GM04503 (cell line): ENCODE measurements at regions not wholly inside any gene's neighbourhood (a gene's known extent, or its start where the extent isn't known, plus 50 kb on each side); places are given as distances from the start of the nearest gene placed in this dataset.

Experiments
- DNase-seq: peaks from one replicate; pipeline ENCODE4 v3.0.0-alpha.2; 2012; ENCODE audit warnings: low read depth

GRCh38 chr2:228329282-228329681, 147.8 kb upstream of the SPHKAP start:
- no peak for DNase-seq

DNA sequence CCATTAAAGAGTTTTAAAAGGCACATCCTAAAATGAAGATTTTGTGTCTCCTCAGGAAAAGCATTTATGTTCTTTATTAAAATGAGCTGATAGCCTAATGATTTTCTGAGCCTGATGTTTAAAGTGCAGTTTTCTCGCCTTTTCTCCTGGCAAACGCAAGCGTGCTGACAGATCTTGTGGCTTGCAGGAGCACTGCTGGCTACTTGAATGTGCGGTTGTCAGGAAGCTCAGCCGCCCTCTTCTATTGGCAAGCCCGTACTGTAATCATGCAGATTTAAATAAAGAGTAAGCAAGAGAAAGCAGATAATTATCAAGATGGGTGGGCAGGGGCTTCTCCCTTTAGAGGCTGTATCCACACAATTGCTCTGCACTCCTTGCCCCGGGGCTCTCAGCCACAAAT, 139.5 kb upstream of the SPHKAP start:
- DNase-seq = no peak

DNA sequence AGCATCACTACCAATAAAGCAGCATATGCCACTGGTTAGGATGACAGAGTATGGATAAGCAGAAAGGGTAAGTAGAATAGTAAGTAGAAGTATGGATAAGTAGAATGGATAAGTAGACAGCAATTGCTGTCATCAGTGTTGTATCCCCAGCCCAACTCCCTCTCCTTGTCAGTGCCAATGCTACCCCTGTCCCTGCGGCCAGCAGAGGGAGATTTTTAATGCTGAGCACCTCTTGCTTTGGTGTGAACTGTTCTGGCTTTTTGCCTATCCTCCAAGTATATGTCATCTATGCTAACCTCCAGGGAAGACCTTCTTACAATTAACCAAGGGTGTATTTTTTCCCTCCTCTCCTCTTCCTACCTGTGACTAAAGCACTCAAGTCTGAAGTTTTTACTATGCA, 136.7 kb upstream of the SPHKAP start:
- no peak for DNase-seq

DNA sequence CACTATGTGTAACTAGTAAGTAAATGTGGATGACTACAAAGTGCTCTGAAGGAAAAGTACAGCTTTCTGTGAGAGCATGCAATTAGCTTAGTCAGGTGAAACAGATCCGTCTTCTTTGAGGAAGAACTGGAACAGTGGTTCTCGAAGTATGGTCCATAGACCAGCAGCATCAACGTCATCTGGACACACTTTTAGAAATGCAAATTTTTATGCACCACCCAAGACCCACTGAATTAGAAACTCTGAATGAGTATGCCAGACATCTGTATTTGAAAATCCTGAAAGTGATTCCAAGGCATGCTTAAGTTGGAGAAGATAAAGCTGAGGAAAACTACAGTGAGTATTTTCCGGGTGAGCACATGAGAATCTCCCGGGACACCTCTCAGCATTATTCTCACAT, 130.7 kb upstream of the SPHKAP start:
- no peak for DNase-seq

GRCh38 chr2:228303960-228304359, 122.5 kb upstream of the SPHKAP start:
- DNase-seq = no peak

DNA sequence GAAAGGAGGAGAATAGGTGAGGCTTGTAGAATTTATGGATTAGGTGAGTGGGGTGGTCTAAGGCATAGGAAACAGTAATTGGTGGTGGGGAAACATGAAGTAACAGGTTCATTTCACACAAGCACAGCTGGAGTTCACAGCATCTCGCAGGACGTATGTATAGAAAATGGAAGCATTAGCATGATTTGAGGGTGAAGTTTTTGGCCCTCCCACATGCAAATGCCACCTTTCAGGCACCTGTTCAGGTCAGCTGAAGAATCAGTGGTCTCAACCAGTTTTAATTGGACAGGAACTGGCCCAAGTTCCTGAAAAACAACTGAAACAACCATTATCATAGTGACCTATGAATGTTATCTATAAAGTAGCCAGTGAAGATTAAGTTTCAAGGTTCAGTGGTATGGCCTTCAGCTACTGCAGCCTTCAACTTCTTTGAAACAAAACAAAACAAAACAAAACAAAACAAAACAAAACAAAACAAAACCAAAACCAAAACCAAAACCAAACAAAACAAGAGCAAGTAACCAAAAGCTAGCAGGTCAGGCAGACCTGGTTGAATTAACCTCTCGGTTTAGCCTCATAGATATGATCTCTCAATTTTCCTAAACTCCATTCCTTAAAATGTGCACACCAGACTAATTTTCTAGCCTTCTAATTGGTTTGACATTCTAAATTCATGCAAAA, 102.1 kb upstream of the SPHKAP start:
- no peak for DNase-seq

- DNase-seq = no peak
Observed at GRCh38 chr2:228282376-228282775, 100.9 kb upstream of the SPHKAP start.

- no peak for DNase-seq
Observed at GRCh38 chr2:228273159-228273558, 91.7 kb upstream of the SPHKAP start.

- DNase-seq = no peak
Observed at GRCh38 chr2:228269351-228269750, 87.9 kb upstream of the SPHKAP start.

DNA sequence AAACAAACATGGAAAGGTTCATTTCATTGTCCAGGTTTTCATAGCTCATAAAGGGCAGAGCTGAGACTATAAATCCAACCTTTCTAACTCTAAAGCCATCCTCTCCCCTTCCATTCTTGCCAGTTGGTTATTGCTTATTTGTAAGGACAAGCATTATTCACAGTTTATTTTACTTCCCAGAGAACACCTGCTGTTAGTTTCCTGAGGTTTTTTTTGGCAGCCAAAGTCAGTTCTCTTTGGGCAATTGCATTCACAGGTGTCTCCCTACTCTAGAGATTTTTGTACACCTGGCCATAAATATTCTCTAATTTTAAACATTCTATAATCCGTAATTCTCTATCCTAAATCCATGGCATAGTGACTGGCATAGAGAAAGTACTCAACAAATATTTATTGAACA, 87.3 kb upstream of the SPHKAP start:
- DNase-seq = no peak

DNA sequence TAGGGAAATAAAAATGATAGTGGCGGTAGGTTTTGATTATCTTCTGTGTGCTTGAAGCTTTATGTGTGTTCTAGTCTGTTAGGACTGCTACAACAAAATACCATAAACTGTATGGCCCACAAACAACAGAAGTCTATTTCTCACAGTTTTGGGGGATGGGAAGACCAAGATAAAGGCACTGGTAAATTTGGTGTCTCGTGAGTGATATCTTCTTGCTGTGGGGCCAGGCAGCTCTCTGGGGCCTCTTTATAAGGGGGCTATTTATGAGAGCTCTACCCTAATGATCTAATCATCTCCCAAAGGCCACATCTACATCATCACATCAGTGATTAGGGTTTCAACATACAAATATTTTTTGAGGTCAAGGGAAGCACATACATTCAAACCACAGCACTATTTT, 86.8 kb upstream of the SPHKAP start:
- DNase-seq = no peak

DNA sequence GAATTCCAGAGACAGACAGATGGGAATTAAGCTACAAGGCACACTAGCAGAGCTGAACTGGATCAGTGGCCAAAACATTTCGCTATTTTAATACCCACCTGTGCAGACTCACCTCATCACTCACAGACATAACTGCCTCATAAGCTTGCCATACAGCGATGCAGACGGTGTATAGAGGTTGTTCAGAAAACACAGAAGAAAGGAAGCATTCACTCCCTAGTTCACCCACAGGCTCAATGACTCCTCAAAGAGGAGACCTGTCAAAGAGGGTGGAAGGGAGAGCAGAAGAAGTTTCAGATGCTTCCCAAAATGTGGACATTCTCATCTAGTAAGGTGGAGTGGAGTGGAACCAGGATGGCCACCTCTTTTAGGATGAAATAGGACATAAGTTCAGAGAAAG, 81.7 kb upstream of the SPHKAP start:
- no peak for DNase-seq

DNA sequence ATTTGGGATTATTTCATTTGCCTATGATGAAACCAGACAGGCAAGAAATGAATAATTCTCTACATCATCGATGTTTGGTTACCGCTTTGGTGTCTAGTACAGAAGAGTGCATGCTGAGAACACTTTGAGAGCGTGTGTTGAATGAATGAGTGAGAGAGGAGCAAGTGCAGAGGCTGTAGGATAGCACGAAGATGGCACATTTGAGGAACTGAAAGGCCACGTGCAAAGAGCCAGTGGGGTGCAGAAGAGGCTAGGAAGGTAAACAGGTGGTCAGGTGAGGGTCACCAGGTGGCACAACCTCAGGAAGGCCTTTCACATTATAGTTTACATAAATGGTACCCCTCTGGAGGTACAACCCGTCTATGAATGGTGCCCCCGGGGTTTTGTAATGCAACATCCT, 80.1 kb upstream of the SPHKAP start:
- DNase-seq = no peak

- no peak for DNase-seq
Observed at GRCh38 chr2:228257379-228257778, 75.9 kb upstream of the SPHKAP start.

DNA sequence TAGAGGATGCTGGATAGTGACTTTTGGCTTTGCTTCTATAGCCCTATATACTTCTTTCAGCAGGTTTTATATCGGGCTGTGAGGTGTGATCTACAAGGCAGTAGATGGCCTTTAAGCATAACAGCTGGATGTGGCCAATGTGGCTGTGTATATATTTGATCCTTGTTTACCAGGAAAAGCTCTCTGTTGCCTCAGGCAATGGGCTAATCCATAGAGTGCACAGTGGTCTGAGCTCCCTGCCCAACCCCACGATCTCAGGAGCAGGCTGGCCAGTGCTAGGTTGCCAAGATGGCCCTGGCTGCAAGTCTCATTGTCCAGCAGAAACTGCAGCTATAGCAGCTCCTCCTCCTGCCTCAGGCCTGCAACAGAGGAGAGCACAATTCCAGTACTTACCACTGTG, 72.3 kb upstream of the SPHKAP start:
- no peak for DNase-seq

DNA sequence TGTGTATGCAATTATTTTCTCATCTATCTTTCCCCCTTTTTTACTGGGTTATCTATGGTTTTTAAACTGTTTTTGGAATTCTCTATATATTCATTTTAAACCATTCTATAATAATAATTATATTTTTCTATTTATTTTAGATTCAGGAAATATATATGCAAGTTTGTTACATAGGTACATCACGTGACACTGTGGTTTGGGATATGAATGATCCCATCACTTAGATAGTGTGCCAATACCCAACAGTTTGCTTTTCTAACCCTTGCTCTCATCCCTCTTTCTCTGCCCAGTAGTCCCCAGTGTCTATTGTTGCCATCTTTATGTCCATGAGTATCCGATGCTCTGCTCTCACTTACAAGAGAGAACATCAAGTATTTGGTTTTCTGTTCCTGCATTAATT, 65.8 kb upstream of the SPHKAP start:
- DNase-seq = no peak

GRCh38 chr2:228245601-228246000, 64.1 kb upstream of the SPHKAP start:
- DNase-seq = no peak

GRCh38 chr2:228242591-228242990, 61.1 kb upstream of the SPHKAP start:
- no peak for DNase-seq

DNA sequence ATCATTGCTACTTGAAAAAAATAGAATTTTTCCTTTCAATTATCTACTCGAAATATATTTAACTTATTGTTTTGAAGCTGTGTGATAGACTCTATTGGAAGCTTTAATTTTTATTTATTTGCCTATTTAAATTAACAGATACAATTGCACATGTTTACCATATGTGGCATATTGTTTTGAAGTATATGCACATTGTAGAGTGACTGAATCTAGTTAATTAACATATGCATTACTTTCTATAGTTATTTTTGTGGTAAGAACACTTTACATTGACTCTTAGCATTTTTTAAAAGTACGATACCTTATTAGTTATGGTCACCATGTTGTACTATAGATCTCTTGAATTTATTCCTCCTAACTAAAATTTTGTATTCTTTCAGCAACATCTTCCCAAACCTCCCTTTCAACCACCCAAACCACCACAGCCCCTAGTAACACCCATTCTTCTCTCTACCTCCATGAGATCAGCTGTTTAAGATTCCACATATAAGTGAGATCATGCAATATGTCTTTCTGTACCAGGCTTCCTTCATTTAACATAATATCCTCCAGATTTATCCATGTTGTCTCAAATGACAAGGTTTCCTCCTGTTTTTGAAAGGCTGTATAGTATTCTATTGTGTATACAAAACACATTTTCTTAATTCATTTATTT, 58.5 kb upstream of the SPHKAP start:
- DNase-seq = no peak

- DNase-seq = no peak
Observed at GRCh38 chr2:228239207-228239906, 57.9 kb upstream of the SPHKAP start.
